HUES48 (cell line): ENCODE measurements at regions not wholly inside any gene's neighbourhood (a gene's known extent, or its start where the extent isn't known, plus 50 kb on each side); places are given as distances from the start of the nearest gene placed in this dataset.

Experiments used
- H3K27ac ChIP-seq: one replicate; pipeline ENCODE4 v1.7.0; 2013; ENCODE audit warnings: low read depth, low read length, inconsistent platforms
- H3K27me3 ChIP-seq: 2 replicates; pipeline ENCODE4 v1.6.1; 2013; ENCODE audit warnings: mild to moderate bottlenecking, low read length; ENCODE audit not compliant: control insufficient read depth, insufficient read depth
- H3K36me3 ChIP-seq: 2 replicates; pipeline ENCODE4 v1.6.1; 2013; ENCODE audit warnings: low read length; ENCODE audit not compliant: control insufficient read depth, insufficient read depth
- H3K4me1 ChIP-seq: 2 replicates; pipeline ENCODE4 v1.6.1; 2013; ENCODE audit warnings: mild to moderate bottlenecking, low read length; ENCODE audit not compliant: control insufficient read depth, insufficient read depth
- H3K4me3 ChIP-seq: 2 replicates; pipeline ENCODE4 v1.5.1; 2013; ENCODE audit warnings: mild to moderate bottlenecking, low read depth, low read length
- H3K9ac ChIP-seq: 2 replicates; pipeline ENCODE4 v1.6.1; 2013; ENCODE audit warnings: mild to moderate bottlenecking, low read depth, low read length, moderate library complexity
- H3K9me3 ChIP-seq: 2 replicates; pipeline ENCODE4 v1.6.1; 2013; ENCODE audit warnings: low read length; ENCODE audit not compliant: control insufficient read depth, insufficient read depth

- Histone ChIP-seq H3K4me3 (no peak overlapping the region), H3K27me3 (no peaks in the 10 kb centered on the region), H3K9me3 (no peaks in the 10 kb centered on the region), H3K27ac (no peak overlapping the region), H3K4me1 (peaks cover 12% of the 10 kb centered on the region), H3K9ac (no peak overlapping the region), H3K36me3 (no peaks in the 10 kb centered on the region)
Measured at GRCh38 chr3:106609666-106610301, 741.0 kb upstream of the CBLB start.

- Histone ChIP-seq H3K4me3 (no peak overlapping the region), H3K27me3 (no peaks in the 10 kb centered on the region), H3K9ac (no peak overlapping the region), H3K4me1 (peaks cover 12% of the 10 kb centered on the region), H3K9me3 (no peaks in the 10 kb centered on the region), H3K27ac (no peak overlapping the region), H3K36me3 (no peaks in the 10 kb centered on the region)
Measured at GRCh38 chr3:106610362-106610959, 741.6 kb upstream of the CBLB start.

- H3K27me3 ChIP-seq: no peaks in the 10 kb centered on the region
- no peak overlapping the region for H3K9ac ChIP-seq
- H3K4me1 ChIP-seq: peaks cover 12% of the 10 kb centered on the region
- no peaks in the 10 kb centered on the region for H3K9me3 ChIP-seq
- no peak overlapping the region for H3K4me3 ChIP-seq
- H3K27ac ChIP-seq: no peak overlapping the region
- no peaks in the 10 kb centered on the region for H3K36me3 ChIP-seq
Measured at GRCh38 chr3:106611116-106611515, 742.3 kb upstream of the CBLB start.

GRCh38 chr3:106611841-106612240, 743.0 kb upstream of the CBLB start:
- Histone ChIP-seq H3K4me3 (no peak overlapping the region), H3K36me3 (no peaks in the 10 kb centered on the region), H3K27ac (no peak overlapping the region), H3K27me3 (no peaks in the 10 kb centered on the region), H3K9me3 (no peaks in the 10 kb centered on the region), H3K9ac (no peak overlapping the region), H3K4me1 (peaks cover 18% of the 10 kb centered on the region)

- peaks cover 5% of the 10 kb centered on the region for H3K4me1 ChIP-seq
- no peak overlapping the region for H3K9ac ChIP-seq
- H3K9me3 ChIP-seq: no peaks in the 10 kb centered on the region
- no peaks in the 10 kb centered on the region for H3K27me3 ChIP-seq
- no peaks in the 10 kb centered on the region for H3K36me3 ChIP-seq
- no peak overlapping the region for H3K27ac ChIP-seq
- H3K4me3 ChIP-seq: no peak overlapping the region
Measured at GRCh38 chr3:106616556-106616955, 747.7 kb upstream of the CBLB start.

GRCh38 chr3:106617276-106617675, 748.5 kb upstream of the CBLB start:
- Histone ChIP-seq H3K9me3 (no peaks in the 10 kb centered on the region), H3K36me3 (no peaks in the 10 kb centered on the region), H3K4me1 (peaks cover 5% of the 10 kb centered on the region), H3K9ac (no peak overlapping the region), H3K4me3 (no peak overlapping the region), H3K27me3 (no peaks in the 10 kb centered on the region), H3K27ac (no peak overlapping the region)

GRCh38 chr3:106620646-106621045, 751.8 kb upstream of the CBLB start:
- Histone ChIP-seq H3K36me3 (no peaks in the 10 kb centered on the region), H3K27ac (no peak overlapping the region)

GRCh38 chr3:106624154-106624553, 753.1 kb upstream of the CCDC54 start:
- H3K4me1 ChIP-seq: no peaks in the 10 kb centered on the region
- H3K27me3 ChIP-seq: no peaks in the 10 kb centered on the region
- peaks cover 25% of the 10 kb centered on the region for H3K9me3 ChIP-seq
- no peak overlapping the region for H3K4me3 ChIP-seq
- no peaks in the 10 kb centered on the region for H3K36me3 ChIP-seq
- no peak overlapping the region for H3K9ac ChIP-seq
- no peak overlapping the region for H3K27ac ChIP-seq

More at GRCh38 chr3:106620646-106621045, 751.8 kb upstream of the CBLB start:
- Histone ChIP-seq H3K9me3 (peaks cover 25% of the 10 kb centered on the region), H3K27me3 (no peaks in the 10 kb centered on the region), H3K4me1 (peaks cover 5% of the 10 kb centered on the region), H3K4me3 (no peak overlapping the region), H3K9ac (no peak overlapping the region)

- H3K9ac ChIP-seq: no peak overlapping the region
- no peaks in the 10 kb centered on the region for H3K4me1 ChIP-seq
Measured at GRCh38 chr3:106628407-106628806, 748.8 kb upstream of the CCDC54 start.

GRCh38 chr3:106629215-106629832, 747.9 kb upstream of the CCDC54 start:
- Histone ChIP-seq H3K27ac (no peak overlapping the region), H3K36me3 (no peaks in the 10 kb centered on the region)

More at GRCh38 chr3:106628407-106628806, 748.8 kb upstream of the CCDC54 start:
- Histone ChIP-seq H3K27me3 (no peaks in the 10 kb centered on the region), H3K4me3 (no peak overlapping the region), H3K36me3 (no peaks in the 10 kb centered on the region), H3K9me3 (peaks cover 18% of the 10 kb centered on the region), H3K27ac (no peak overlapping the region)

GRCh38 chr3:106631373-106632108, 745.7 kb upstream of the CCDC54 start:
- Histone ChIP-seq H3K27me3 (no peaks in the 10 kb centered on the region), H3K9ac (no peak overlapping the region), H3K4me3 (no peak overlapping the region), H3K27ac (no peak overlapping the region), H3K36me3 (no peaks in the 10 kb centered on the region), H3K9me3 (no peaks in the 10 kb centered on the region), H3K4me1 (no peaks in the 10 kb centered on the region)

More at GRCh38 chr3:106629215-106629832, 747.9 kb upstream of the CCDC54 start:
- Histone ChIP-seq H3K4me1 (no peaks in the 10 kb centered on the region), H3K27me3 (no peaks in the 10 kb centered on the region), H3K9ac (no peak overlapping the region), H3K4me3 (no peak overlapping the region), H3K9me3 (peaks cover 9% of the 10 kb centered on the region)
